Liver (tissue), 3 donors: ENCODE measurements at regions not wholly inside any gene's neighbourhood (a gene's known extent, or its start where the extent isn't known, plus 50 kb on each side); places are given as distances from the start of the nearest gene placed in this dataset.

Source experiments
- ATF3 ChIP-seq: IDR thresholded peaks from 2 replicates; pipeline ENCODE4 v1.6.1; 2016; ENCODE audit warnings: antibody characterized with exemption
- CTCF ChIP-seq: fragments of 150-350 bp; IDR thresholded peaks from 2 replicates; pipeline ENCODE4 v1.5.1; 2017; ENCODE audit warnings: improper control_type of control experiment, low read depth, low read length; ENCODE audit not compliant: missing input control
- FOXA1 ChIP-seq: IDR thresholded peaks from 2 replicates; pipeline ENCODE4 v1.6.1; 2016; ENCODE audit warnings: antibody characterized with exemption
- FOXA2 ChIP-seq: IDR thresholded peaks from 2 replicates; pipeline ENCODE4 v1.6.1; 2016; ENCODE audit warnings: antibody characterized with exemption
- HNF4A ChIP-seq, 2 donors: conservative IDR thresholded peaks; 2 replicates each; pipeline ENCODE4 v1.6.1; 2016; ENCODE audit warnings: antibody characterized with exemption in 2 of 2, mild to moderate bottlenecking in 2 of 2
- JUND ChIP-seq, 2 donors: IDR thresholded peaks; 2 replicates each; pipeline ENCODE4 v1.6.1; 2016; ENCODE audit warnings: antibody characterized with exemption in 2 of 2
- RAD21 ChIP-seq, 2 donors: IDR thresholded peaks; 2 replicates each; pipeline ENCODE4 v1.6.1; 2016; ENCODE audit warnings: antibody characterized with exemption in 2 of 2, mild to moderate bottlenecking in 2 of 2
- TAF1 ChIP-seq: conservative IDR thresholded peaks from 2 replicates; pipeline ENCODE4 v1.6.1; 2016; ENCODE audit warnings: antibody characterized with exemption, mild to moderate bottlenecking
- YY1 ChIP-seq: IDR thresholded peaks from 2 replicates; pipeline ENCODE4 v1.6.1; 2016; ENCODE audit warnings: antibody characterized with exemption, mild to moderate bottlenecking
- TF ChIP-seq, protein P1 (sequence below): IDR thresholded peaks from 2 replicates; pipeline ENCODE4 v1.6.1; 2016; ENCODE audit warnings: antibody characterized with exemption
- TF ChIP-seq, protein P2 (sequence below): IDR thresholded peaks from 2 replicates; pipeline ENCODE4 v1.6.1; 2016; ENCODE audit warnings: antibody characterized with exemption, mild to moderate bottlenecking
- TF ChIP-seq, protein P3 (sequence below): IDR thresholded peaks from 2 replicates; pipeline ENCODE4 v1.6.1; 2016; ENCODE audit warnings: antibody characterized with exemption
- donor health status: healthy.
- donor health status: healthy.

DNA sequence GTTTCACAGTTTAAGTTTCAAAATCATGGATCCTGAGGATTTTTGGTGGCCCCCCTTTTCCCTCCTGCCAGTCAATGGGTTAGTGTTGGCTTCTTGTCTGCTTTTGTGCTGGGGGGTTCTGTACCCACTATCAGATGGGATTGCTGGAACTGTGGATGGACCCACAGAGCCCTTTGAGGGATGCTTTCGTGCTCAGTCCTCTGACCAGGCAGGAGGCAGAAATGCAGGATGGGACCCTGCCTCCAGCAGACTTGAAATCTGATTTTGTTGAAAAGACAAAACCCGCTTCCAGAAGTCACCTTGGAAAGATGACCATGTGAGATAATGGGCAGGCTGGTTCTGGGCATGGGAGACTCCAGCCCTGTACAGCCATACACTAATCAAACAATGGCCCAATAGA is 408.9 kb downstream of the ZNF536 start:
- TF ChIP-seq CTCF (no peak), YY1 (no peak), TAF1 (no peak), RAD21 (IDR thresholded peaks at IDR 0.05) (no peak), FOXA1 (no peak), ATF3 (no peak), FOXA2 (no peak), JUND (IDR thresholded peaks at IDR 0.05) (no peak), HNF4A (conservative IDR thresholded peaks at IDR 0.05) (no peak)
- TF ChIP-seq, protein P1, sequence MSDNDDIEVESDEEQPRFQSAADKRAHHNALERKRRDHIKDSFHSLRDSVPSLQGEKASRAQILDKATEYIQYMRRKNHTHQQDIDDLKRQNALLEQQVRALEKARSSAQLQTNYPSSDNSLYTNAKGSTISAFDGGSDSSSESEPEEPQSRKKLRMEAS, result no peak
- TF ChIP-seq, protein P2, sequence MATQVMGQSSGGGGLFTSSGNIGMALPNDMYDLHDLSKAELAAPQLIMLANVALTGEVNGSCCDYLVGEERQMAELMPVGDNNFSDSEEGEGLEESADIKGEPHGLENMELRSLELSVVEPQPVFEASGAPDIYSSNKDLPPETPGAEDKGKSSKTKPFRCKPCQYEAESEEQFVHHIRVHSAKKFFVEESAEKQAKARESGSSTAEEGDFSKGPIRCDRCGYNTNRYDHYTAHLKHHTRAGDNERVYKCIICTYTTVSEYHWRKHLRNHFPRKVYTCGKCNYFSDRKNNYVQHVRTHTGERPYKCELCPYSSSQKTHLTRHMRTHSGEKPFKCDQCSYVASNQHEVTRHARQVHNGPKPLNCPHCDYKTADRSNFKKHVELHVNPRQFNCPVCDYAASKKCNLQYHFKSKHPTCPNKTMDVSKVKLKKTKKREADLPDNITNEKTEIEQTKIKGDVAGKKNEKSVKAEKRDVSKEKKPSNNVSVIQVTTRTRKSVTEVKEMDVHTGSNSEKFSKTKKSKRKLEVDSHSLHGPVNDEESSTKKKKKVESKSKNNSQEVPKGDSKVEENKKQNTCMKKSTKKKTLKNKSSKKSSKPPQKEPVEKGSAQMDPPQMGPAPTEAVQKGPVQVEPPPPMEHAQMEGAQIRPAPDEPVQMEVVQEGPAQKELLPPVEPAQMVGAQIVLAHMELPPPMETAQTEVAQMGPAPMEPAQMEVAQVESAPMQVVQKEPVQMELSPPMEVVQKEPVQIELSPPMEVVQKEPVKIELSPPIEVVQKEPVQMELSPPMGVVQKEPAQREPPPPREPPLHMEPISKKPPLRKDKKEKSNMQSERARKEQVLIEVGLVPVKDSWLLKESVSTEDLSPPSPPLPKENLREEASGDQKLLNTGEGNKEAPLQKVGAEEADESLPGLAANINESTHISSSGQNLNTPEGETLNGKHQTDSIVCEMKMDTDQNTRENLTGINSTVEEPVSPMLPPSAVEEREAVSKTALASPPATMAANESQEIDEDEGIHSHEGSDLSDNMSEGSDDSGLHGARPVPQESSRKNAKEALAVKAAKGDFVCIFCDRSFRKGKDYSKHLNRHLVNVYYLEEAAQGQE, result no peak
- TF ChIP-seq, protein P3, sequence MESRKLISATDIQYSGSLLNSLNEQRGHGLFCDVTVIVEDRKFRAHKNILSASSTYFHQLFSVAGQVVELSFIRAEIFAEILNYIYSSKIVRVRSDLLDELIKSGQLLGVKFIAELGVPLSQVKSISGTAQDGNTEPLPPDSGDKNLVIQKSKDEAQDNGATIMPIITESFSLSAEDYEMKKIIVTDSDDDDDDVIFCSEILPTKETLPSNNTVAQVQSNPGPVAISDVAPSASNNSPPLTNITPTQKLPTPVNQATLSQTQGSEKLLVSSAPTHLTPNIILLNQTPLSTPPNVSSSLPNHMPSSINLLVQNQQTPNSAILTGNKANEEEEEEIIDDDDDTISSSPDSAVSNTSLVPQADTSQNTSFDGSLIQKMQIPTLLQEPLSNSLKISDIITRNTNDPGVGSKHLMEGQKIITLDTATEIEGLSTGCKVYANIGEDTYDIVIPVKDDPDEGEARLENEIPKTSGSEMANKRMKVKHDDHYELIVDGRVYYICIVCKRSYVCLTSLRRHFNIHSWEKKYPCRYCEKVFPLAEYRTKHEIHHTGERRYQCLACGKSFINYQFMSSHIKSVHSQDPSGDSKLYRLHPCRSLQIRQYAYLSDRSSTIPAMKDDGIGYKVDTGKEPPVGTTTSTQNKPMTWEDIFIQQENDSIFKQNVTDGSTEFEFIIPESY, result no peak
